ENCODE measurements at regions not wholly inside any gene's neighbourhood (a gene's known extent, or its start where the extent isn't known, plus 50 kb on each side); places are given as distances from the start of the nearest gene placed in this dataset.

- TF ChIP-seq CTCF (IDR thresholded peaks at IDR 0.05; ENCODE audit: borderline replicate concordance, insufficient read depth, low read depth, low read length), result no peak
- H3K4me3 ChIP-seq (ENCODE audit: low read depth, low read length), result no peak overlapping the region
These were observed 61.7 kb upstream of the VPREB1 start for GRCh38 chr22:22182990-22183264.

- no peak for TF ChIP-seq CTCF (IDR thresholded peaks at IDR 0.05; ENCODE audit: borderline replicate concordance, insufficient read depth, low read depth, low read length)
- H3K4me3 ChIP-seq (ENCODE audit: low read depth, low read length), result no peak overlapping the region
These were observed 62.2 kb upstream of the VPREB1 start for GRCh38 chr22:22182218-22182989.

GRCh38 chr22:22181341-22181850, 63.2 kb upstream of the VPREB1 start:
- TF ChIP-seq CTCF (IDR thresholded peaks at IDR 0.05; ENCODE audit: borderline replicate concordance, insufficient read depth, low read depth, low read length), result no peak

GRCh38 chr22:22180738-22181285, 63.8 kb upstream of the VPREB1 start:
- no peak for TF ChIP-seq CTCF (IDR thresholded peaks at IDR 0.05; ENCODE audit: borderline replicate concordance, insufficient read depth, low read depth, low read length)
- no peak overlapping the region for H3K4me3 ChIP-seq (ENCODE audit: low read depth, low read length)

More at GRCh38 chr22:22181341-22181850, 63.2 kb upstream of the VPREB1 start:
- no peak overlapping the region for H3K4me3 ChIP-seq (ENCODE audit: low read depth, low read length)

GRCh38 chr22:22179858-22180257, 64.7 kb upstream of the VPREB1 start:
- H3K4me3 ChIP-seq (ENCODE audit: low read depth, low read length), result no peak overlapping the region
- TF ChIP-seq CTCF (IDR thresholded peaks at IDR 0.05; ENCODE audit: borderline replicate concordance, insufficient read depth, low read depth, low read length), result no peak

- no peak for TF ChIP-seq CTCF (IDR thresholded peaks at IDR 0.05; ENCODE audit: borderline replicate concordance, insufficient read depth, low read depth, low read length)
- H3K4me3 ChIP-seq (ENCODE audit: low read depth, low read length), result no peak overlapping the region
These were observed 65.6 kb upstream of the VPREB1 start for GRCh38 chr22:22178992-22179391.

Data from GM12875 (cell line).